Activated naive CD4-positive, alpha-beta T cell treated with anti-CD3 and anti-CD28 coated beads, Interleukin-2, amount 50 U/mL, for 16 hours (primary cell): ENCODE measurements at regions not wholly inside any gene's neighbourhood (a gene's known extent, or its start where the extent isn't known, plus 50 kb on each side); places are given as distances from the start of the nearest gene placed in this dataset.

Source experiments
- DNase-seq: peaks from one replicate; pipeline ENCODE4 v3.0.0-alpha.2; 2020

DNA sequence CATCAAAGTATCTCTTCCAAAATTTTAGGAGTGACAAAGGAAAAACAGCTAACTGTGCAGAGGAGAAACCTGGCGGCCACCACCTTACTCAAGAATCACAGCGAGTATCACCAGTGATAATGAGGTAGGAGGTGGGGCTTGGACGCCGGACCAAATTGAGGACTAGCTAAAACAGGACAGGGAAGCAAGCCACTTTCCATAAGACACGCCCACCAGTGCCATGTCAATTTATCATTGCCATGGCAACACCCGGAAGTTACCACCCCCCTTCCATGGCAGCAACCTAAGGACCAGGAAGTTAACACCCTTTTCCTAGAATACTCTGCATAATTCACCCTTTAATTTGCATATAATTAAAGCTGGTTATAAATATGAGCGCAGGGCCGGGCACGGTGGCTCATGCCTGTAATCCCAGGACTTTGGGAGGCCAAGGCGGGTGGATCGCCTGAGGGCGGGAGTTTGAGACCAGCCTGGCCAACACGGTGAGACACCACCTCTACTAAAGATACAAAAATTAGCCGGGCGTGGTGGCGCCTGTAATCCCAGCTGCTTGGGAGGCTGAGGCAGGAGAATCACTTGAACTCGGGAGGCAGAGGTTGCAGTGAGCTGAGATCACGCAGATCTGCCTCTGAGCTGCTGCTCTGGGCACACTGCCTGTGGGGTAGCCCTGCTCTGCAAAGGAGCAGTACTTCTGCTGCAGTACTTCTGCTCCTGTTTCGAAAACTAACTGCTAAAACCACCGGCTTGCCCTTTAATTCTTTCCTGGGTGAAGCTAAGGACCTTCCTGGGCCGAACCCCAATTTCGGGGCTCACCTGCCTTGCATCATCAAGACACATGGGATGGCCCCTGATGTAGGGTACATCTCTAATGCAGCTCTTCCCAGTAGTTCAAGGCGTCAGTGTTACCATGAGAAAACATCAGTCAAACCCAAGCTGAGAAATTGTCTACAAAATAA lies 116.7 kb downstream of the HMX1 start:
- peak; percentile 7 for DNase-seq

DNA sequence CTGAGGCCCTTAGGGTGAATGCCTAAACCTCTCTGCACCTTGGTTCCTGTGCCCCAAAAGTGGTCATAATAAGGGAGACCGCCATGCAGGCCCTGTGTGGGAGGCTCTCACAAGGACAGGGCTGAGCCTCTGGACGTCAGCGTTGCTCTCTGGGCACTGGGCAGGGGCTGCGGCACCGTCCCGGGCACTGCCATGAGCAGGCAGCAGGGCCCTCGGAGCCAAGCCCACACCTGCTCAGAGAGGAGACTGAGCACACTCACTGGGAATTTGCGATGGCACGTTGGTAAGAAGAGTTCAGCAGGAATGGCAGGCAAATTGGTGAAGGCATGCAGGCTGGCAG lies 123.4 kb downstream of the HMX1 start:
- peak; percentile 12 for DNase-seq

DNA sequence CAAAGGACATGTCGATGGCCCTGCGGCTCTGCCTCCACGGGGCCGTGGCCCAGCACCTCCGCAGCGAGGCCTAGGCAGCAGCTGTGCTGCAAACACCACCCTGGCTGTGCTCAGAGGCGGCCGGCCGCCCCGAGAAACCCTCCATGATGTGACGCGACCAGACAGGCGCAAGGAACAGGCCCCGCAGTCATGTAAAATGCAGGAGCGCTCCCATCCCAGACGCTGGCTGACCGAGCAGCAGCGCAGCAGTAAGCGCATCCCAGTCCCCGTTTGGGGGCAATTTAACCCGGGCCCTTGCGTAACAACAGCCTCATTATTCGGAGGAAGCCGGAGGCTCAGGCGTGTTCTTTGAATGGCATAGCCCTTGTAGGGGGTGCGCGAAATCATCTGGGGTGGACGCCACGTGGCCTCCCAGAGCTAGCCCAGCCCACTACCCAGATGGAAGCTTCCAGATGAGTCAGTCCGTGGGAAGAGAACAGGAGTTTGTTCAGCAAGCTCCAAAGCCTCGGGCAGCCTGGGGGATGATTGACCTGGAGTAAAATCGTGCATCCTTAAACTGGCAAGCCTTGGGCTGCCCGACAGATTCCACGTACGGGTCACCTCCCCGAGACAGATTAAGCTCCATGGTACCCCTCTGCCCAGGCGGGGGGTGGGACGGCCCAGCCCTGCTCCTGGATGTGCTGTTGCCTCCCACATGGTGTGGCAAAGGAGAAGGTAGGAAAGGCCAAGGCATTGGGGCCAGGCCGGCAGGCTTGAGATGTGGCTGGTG lies 124.0 kb downstream of the HMX1 start:
- no peak for DNase-seq

DNA sequence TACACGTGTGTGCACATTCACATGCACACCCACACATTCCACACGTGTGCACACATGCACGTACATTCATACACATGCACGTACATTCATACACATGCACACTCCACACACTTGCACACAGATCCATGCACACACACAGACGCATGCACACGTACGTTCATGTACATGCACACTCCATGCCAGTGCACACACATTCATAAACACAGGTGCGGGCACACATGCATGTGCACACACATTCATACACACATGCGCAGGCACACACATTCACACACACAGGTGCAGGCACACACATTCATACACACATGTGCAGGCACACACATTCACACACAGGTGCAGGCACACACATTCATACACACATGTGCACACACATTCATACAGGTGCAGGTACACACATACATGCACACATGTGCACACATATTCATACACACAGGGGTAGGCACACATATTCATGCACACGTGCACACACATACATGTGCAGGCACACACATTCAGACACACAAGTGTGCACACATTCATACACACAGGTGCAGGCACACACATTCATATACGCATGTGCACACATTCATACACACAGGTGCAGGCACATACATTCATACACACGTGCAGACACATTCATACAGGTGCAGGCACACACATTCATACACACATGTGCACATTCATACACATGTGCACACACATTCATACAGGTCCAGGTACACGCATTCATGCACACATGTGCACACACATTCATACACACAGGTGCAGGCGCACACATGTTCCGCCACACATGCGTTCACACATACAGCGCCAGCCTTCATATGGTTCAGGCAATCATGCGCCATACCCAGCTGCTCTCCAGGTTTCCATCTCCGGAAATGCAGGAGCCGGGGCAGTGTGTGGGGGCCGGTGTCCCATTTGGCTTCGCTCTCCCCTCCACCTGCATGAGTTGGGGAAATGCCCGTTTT lies 124.8 kb downstream of the HMX1 start:
- DNase-seq = no peak

DNA sequence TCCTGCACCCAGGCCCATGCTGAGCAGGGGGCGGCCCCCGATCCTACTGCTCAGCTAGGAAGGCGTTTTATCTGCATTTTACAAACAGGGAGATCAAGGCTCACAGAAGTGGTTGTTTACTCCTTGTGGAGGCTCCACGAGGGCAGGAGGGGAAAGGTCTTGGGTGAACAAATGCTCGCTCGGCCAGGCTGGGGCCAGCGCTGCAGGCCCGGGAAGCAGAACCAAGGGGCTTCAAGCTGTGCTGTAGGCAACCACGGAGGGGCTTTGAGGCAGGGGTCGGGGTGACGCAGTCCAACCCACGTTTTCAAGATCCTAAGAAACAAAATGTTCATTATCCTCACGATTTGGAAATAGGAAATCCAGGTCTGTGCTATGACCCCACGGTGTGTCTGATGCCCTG lies 125.8 kb downstream of the HMX1 start:
- no peak for DNase-seq

DNA sequence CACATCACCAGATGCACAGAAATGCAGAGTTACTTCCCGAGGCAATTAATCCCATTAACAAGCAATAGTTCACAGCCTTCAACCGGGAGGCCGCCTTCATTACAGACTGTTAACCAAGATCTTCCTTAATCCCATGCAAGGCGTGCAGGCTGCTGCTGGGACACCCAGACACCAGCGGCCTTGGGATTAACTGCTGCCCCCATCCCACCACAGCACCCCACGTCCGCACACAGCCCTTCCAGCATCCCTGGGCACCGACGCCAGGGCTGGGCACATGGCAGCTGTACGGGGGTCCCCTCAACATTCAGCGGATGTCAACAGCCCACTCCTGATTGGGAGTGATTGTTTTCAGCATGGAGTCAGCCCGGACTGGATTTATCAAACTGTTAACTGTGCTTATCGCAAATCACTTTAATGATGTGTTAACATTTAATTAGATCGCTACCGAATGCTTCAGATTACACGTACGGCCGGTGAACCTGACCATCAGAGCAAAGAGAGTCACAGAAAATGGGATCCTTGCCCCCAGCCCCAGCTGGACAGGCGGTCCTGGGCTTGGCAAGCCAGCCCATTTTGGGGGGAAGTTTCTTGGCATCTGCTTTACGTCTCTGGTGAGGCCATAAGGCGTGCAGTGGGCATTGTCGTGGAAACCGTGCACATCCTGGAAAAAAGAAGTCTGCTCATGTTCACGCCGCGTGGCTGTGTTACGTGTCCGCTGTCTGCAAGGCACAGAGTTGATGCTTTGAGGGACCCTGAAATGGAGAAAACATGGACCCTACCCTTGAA lies 126.4 kb downstream of the HMX1 start:
- DNase-seq = no peak

DNA sequence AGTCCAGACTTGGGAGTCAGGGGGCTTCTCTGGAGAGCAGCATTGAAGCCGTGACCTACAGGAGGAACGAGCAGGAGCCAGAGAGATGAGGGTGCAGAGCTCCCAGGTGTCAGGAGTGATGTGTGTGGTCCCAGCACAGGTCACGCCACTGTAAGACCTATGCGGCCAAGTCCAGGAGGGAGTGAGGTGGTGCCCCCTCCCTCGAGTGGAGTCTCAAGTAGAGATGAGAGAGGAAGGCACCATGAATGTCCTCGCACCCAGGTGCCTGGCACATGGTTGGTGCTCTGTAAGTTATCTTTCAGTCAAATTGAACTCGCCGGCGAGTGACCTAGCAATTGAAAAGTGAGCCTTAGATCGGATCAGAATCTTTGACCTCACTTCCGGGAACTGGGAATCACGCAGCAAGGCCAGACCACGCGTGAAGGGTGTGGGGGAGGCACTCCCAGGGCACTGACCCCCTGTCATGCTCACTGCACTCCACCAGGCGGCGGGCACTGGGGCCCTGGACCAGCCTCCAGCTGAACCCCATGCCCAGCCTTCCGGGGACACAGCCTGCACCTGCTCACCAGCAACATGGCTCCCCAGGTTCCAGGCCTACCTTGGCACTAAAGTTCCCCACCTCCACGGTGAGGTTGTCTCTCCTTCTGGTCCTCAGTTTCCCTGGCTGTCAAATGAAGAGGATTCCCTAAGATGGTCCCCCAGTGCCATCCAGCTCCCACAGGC lies 127.4 kb downstream of the HMX1 start:
- DNase-seq = no peak

DNA sequence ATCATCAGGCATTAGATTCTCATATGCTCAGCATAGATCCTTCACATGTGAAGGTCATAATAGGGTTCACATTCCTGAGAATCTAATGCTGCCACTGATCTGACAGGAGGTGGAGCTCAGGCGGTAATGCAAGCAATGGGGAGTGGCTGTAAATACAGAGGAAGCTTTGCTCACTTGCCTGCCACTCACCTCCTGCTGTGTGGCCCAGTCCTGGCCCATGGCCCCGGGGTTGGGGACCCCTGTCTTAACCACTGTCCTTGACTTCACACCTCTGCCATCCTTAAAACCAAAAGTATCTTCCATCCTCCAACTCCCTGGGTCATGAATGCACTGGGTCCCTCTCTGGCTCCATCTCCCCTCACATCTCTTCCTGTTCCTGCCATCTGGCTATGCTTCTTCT lies 129.1 kb downstream of the HMX1 start:
- no peak for DNase-seq

DNA sequence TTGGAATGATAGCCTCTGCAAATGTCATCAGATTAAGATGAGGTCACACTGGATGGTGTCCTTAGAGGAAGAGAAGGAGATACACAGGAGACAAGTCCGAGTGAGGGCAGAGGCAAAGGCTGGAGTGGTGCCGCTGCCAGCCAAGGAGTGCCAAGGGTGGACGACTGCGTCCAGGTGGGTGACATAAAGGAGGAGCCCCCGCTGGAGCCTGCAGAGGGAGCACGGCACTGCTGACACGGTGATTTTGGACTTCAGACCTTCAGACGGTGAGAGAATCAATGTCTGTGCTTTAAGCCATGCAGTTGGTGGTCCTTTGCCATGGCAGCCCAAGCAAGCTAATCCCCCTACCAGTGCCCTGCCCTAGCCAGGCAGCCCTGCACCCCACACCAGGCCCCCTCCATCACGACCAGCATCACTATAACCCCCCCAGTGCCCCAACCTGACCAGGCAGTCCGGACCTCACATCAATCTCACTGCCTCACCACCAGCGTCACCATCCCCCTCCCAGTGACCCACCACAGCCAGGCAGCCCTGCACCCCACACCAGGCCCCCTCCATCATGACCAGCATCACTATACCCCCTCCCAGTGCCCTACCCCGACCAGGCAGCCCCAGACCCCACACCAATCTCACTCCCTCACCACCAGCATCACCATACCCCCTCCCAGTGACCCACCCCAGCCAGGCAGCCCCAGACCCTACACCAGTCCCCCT lies 130.0 kb downstream of the HMX1 start:
- no peak for DNase-seq

DNA sequence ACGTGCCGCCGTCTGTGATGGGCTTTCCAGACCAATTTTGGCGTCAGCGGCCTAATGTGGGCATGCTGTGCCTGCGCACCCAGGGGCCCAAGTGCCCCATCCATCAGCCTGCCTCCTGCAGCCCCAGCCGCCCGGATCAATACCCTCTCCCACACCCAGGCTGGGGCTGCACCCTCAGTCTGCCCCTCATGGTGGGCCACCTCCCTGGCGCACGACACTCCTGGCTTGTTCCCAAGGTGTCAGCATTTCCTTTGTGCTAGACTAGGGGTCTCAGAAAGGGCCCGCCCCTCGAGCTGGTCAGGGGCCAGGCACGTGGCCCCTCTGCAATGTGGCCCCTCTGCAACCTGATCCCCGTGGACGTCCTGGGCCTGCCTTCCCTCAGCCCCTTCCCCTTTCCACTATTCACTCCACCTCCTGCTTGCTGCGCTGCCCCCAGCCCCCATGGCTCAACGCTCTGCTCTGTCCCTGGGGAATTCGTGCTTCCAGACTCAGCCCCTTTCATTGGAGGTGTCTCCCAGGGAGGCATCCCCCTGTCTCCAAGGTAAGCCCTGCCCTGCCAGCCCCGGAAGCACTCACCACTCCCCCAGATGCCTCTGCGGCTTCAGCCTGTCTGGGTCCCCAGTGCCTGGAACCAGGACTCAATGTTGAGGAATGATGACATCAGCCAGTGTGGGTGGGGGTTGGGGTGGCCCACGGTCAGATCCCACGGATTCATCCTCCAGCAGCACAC lies 130.8 kb downstream of the HMX1 start:
- DNase-seq = no peak

DNA sequence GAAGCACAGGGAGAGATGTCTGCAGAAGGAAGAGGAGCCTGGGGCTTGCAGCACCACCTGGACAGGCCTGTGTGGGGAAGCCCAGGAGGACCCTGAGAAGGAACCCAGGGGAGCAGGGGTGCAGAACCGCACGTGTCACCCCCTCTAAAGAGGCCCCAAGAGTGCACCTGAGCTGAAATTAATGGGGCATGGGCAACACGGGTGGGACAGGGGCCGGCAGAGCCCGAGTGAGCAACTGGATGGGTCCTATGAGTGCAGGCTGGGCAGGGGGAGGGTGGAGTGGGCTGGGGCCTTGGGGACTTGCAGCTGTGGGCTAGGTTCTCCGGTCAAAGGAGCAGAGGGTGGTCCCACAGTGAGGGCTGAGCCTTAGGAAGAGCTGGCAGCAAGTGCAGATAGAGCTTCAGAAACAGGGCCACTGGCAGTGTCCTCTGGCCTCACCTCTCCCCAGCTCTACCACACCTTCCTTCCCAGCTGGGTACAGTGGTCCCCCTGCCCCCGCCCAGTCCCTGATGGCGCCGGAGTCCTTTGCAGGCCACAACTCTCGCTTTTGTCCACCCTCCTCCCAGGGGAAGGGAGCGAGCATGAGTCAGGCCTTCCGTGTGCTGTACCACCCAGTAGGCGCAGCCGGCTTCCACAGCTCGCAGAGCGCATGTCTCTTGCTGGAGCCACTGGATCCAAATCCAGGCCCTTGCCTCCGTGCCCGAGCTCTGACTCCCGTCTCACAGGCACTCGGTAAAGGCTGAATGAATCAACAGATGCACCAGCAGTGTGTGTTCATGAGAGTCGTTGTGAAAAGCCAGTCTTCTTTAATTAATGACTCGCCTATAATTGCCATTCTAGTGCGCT lies 131.6 kb downstream of the HMX1 start:
- no peak for DNase-seq

DNA sequence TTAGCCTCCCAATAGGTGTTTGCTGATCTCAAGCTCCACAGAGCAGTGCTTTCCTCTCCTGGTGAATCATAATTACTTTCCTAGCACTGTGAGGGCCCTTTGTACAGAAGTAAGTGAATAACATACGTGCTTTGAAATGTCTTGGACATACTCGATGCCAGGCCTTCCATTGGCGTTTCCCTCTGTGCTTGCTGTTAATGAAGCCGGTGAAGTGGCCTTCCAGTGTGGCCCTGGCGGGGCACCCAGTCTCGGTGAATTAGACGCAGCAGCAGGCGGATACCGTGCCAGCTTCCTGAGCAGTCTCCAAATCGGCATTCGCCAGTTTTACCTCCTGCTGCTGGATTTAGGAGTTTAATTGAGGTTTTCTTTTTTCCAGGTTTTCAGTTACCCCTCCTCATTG lies 132.3 kb downstream of the HMX1 start:
- DNase-seq = no peak

DNA sequence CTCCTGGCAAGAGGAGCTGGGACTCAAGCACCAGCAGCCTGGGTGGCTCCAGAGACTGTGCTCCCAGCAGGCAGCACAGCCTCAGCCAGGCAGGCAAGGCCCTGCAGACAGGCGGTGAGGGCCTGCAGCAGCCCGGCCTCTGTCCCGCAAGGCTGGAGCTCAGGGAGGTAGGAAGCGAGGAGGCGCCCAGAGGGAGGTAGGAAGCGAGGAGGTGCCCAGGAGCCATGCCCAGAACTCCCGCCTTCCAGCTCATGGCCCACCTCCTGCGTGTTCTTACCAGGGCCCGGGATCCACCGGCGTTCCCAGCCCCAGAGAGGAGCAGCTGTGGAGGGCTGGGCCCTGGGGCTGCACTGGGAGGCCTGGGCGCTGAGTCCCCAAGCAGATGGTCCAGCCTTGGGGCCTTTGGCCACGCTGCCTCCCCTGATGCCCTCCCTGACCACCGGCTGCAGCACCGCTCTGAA lies 133.1 kb downstream of the HMX1 start:
- no peak for DNase-seq

DNA sequence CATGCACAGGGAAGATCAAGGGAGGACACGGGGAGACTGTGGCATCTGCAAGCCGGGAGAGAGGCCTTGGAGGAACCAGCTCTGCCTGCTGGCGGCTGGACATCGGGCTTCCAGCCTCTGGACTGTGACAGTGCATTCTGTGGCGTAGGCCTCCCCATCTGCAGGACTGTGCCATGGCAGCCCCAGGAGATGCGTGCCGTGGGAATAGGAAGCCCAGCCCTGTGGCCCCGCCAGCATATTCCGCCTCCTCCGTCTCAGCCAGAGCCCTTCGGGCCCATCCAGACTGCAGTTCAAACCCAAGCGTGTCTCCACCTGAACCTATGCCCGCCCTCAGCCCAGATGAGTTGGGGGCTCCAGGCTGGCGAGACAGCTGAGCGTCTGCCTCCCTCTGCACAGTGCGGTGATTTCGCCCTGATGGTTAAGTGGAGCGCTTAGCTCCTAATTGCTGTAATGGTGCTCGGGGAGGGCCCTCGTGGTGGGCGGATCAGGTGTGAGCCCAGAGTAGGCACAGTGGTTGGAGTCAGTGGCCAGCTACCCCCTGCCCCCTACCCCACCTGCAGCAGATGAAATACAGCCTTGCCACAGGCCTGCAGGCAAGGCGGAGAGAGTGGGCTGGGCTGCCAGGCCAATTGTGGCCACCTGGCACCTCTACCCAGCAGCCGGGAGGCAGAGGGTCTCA lies 133.9 kb downstream of the HMX1 start:
- no peak for DNase-seq

DNA sequence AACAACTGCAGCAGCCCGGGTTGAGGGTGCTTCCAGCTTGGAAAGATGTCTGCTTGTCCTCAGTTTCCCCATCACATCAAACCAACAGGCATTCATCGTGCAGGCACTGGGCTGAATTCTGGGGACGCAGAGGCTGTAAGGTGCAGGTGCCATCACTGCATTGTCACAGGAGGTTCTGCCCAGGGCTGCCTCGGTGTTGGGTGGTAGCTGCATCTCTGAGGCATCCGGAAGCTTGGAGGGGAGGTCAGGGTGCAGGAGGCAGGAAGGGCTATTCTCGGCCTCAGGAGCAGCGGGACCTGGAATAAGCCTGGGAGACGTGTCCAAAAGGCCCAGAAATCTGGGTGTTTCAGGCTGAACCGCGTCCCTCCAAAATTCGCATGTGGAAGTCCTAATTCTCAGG lies 134.6 kb downstream of the HMX1 start:
- no peak for DNase-seq

DNA sequence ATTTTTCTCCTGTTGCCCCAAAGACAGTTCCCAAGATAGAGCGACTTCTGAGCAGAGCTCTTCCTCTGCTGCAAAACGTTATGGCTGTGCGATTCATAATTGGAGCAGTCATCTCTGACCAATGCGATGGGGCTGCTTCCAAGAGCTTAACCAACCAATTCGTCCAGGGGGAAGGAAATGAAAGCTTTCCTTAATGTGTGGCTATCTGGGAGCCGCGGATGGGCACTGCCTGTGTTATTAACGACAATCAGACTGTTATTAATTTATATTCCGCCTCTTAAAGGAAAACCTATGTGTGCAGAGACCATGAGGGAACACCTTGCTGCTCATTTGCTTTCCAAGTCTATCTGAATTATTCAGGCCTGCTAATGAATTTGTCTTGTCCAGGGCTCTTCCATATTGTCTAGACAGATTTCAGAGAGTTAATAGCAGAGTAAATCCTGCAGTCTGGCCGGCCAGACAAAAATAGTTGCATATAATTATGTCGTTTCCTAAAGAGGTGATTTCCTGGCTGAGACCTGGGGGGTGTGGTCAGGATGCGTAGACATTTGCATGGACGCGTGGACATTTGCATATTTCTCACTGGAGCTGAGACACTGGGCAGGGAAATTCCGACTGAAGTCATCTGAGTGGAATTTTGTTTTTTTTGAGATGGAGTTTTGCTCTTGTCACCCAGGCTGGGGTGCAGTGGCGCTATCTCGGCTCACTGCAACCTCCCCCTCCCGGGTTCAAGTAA lies 135.4 kb downstream of the HMX1 start:
- DNase-seq = no peak

DNA sequence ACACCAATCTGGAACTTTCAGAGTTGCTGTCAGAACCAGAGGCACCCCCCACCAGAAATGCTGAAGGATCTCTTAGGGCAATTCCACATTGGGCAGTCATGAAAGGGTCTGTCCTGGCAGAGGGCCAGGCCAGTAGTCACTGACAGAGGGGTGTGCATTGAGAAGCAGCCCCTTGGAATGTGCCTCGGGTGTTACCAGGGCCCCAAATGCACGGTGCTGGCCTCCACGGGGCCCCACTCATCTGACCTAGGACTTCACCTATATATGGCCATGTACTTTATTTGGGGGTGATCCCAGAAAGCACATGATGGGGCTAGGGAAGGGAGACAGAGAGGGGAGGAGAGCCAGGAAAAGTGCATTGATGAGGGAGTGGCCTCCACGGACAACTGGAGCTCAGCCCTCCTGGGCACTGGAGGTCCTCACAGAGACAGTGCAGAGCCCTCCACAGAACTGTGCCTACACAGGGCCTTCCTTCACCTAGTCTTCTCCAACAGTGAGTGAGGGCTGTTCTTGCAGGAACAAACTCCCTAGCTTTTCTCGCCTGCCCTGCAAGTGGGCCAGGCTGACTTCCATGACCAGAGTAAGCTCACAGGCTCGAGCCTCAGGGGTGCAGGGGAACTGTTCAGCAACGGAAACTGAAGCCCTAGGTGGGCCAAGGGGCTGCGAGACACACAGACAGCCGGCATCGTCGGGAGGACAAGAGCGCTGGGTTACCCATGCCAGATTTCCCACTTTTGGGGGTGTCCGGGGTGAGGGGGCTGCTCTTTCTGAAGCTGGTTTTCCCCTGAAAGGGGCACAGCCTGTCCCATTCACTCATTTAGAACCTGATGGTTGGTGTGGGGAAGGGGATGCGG lies 136.2 kb downstream of the HMX1 start:
- DNase-seq = no peak
